SU-DHL-6 (cell line): ENCODE measurements at regions not wholly inside any gene's neighbourhood (a gene's known extent, or its start where the extent isn't known, plus 50 kb on each side); places are given as distances from the start of the nearest gene placed in this dataset.

Source experiments
- EZH2phosphoT487 ChIP-seq: fragments of 200-600 bp; sonication (generic), shearing (Covaris generic); conservative IDR thresholded peaks from 2 replicates; pipeline ENCODE4 v1.6.1; 2018; ENCODE audit warnings: mild to moderate bottlenecking, antibody characterized with exemption, low read length, moderate library complexity, mixed read lengths
- TF ChIP-seq, protein P1 (sequence below): fragments of 200-600 bp; sonication (generic); IDR thresholded peaks from one replicate; pipeline ENCODE4 v1.5.1; 2017; ENCODE audit warnings: antibody characterized with exemption, mild to moderate bottlenecking, low read length, moderate library complexity; ENCODE audit not compliant: insufficient read depth, poor library complexity, severe bottlenecking

DNA sequence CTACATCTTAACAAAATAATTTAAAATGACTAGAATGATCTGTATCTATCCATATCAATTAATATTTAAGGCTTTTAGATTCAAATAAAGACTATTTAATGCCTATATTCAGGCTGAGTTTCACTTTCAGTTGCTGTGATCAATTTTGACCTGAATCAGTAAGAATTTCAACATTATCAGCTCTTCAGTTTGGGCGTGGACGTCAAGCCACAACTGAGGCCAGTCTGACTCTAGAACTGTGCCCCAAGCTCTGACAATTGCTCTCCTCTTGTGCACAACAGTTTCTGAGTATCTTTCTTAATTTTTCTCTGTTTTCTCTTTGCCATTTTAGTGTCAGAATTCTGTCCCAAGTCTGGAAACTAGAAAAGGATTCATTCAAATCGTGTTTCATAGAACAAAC, 1095.5 kb downstream of the PLA2G4A start:
- TF ChIP-seq, protein P1, sequence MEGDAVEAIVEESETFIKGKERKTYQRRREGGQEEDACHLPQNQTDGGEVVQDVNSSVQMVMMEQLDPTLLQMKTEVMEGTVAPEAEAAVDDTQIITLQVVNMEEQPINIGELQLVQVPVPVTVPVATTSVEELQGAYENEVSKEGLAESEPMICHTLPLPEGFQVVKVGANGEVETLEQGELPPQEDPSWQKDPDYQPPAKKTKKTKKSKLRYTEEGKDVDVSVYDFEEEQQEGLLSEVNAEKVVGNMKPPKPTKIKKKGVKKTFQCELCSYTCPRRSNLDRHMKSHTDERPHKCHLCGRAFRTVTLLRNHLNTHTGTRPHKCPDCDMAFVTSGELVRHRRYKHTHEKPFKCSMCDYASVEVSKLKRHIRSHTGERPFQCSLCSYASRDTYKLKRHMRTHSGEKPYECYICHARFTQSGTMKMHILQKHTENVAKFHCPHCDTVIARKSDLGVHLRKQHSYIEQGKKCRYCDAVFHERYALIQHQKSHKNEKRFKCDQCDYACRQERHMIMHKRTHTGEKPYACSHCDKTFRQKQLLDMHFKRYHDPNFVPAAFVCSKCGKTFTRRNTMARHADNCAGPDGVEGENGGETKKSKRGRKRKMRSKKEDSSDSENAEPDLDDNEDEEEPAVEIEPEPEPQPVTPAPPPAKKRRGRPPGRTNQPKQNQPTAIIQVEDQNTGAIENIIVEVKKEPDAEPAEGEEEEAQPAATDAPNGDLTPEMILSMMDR: no peak
- no peak for TF ChIP-seq EZH2phosphoT487
